GM23338 (cell line): ENCODE measurements at regions not wholly inside any gene's neighbourhood (a gene's known extent, or its start where the extent isn't known, plus 50 kb on each side); places are given as distances from the start of the nearest gene placed in this dataset.

ENCODE experiments used
- ATAC-seq: fragments of 200-7000 bp; cut with Tn5 transposase; 3 replicates; pipeline ENCODE4 v1.9.1; 2020
- DNase-seq: peaks from one replicate; pipeline ENCODE4 v3.0.0-alpha.2; 2015; ENCODE audit warnings: low spot score
- H2AFZ ChIP-seq: fragments of 200-600 bp; sonication (generic); 2 replicates; pipeline ENCODE4 v1.8.0; 2016; ENCODE audit warnings: antibody characterized with exemption, mild to moderate bottlenecking, moderate library complexity
- H3F3A ChIP-seq: fragments of 200-600 bp; sonication (generic); replicated peaks from 2 replicates; pipeline ENCODE4 v1.8.0; 2017; ENCODE audit warnings: antibody characterized with exemption, mixed run types, low read depth
- H3K27ac ChIP-seq: fragments of 200-600 bp; sonication (generic); 2 replicates; pipeline ENCODE4 v1.6.1; 2016; ENCODE audit warnings: low read depth
- H3K27me3 ChIP-seq: fragments of 200-600 bp; sonication (generic); 2 replicates; pipeline ENCODE4 v1.8.0; 2016; ENCODE audit warnings: mild to moderate bottlenecking, mixed run types, moderate library complexity; ENCODE audit not compliant: insufficient read depth
- H3K36me3 ChIP-seq: fragments of 200-600 bp; sonication (generic); 2 replicates; pipeline ENCODE4 v1.8.0; 2016; ENCODE audit warnings: mild to moderate bottlenecking; ENCODE audit not compliant: insufficient read depth
- H3K4me1 ChIP-seq: fragments of 200-600 bp; sonication (generic); 2 replicates; pipeline ENCODE4 v1.8.0; 2016; ENCODE audit warnings: mild to moderate bottlenecking, moderate library complexity; ENCODE audit not compliant: insufficient read depth
- H3K4me2 ChIP-seq: fragments of 200-600 bp; sonication (generic); 2 replicates; pipeline ENCODE4 v1.7.1; 2017; ENCODE audit warnings: mixed run types
- H3K4me3 ChIP-seq: fragments of 200-600 bp; sonication (generic); 2 replicates; pipeline ENCODE4 v1.6.1; 2016; ENCODE audit warnings: mixed run types
- H3K79me2 ChIP-seq: fragments of 200-600 bp; sonication (generic); replicated peaks from 2 replicates; pipeline ENCODE4 v1.8.0; 2017; ENCODE audit warnings: mild to moderate bottlenecking; ENCODE audit not compliant: insufficient read depth
- H3K9me2 ChIP-seq: fragments of 200-600 bp; sonication (generic); 2 replicates; pipeline ENCODE4 v1.8.0; 2017; ENCODE audit not compliant: insufficient read depth
- H4K20me1 ChIP-seq: fragments of 200-600 bp; sonication (generic); replicated peaks from 2 replicates; pipeline ENCODE4 v1.8.0; 2017; ENCODE audit warnings: mild to moderate bottlenecking; ENCODE audit not compliant: insufficient read depth
- H3K27ac Mint-ChIP-seq: 2 replicates; pipeline ENCODE4 v1.8.0; 2020; ENCODE audit warnings: inconsistent platforms, mild to moderate bottlenecking, moderate library complexity, mixed read lengths
- H3K27me3 Mint-ChIP-seq: 3 replicates; pipeline ENCODE4 v1.8.0; 2022; ENCODE audit warnings: low read depth, mild to moderate bottlenecking, moderate library complexity, mixed read lengths, inconsistent platforms; ENCODE audit not compliant: insufficient read depth, poor library complexity
- H3K36me3 Mint-ChIP-seq: 3 replicates; pipeline ENCODE4 v1.8.0; 2021; ENCODE audit warnings: low read depth, mild to moderate bottlenecking, inconsistent platforms, moderate library complexity, mixed read lengths
- H3K4me1 Mint-ChIP-seq: 3 replicates; pipeline ENCODE4 v1.8.0; 2020; ENCODE audit warnings: mild to moderate bottlenecking, inconsistent platforms, mixed read lengths
- H3K4me3 Mint-ChIP-seq: 3 replicates; pipeline ENCODE4 v1.8.0; 2021; ENCODE audit warnings: moderate library complexity, mild to moderate bottlenecking, inconsistent platforms, mixed read lengths
- H3K9me3 Mint-ChIP-seq: 3 replicates; pipeline ENCODE4 v1.8.0; 2020; ENCODE audit warnings: moderate library complexity, mild to moderate bottlenecking, inconsistent platforms, mixed read lengths
- CREB1 ChIP-seq: fragments of 250-450 bp; sonication (Bioruptor Pico); IDR thresholded peaks from 2 replicates; pipeline ENCODE4 v1.5.0; 2020; ENCODE audit warnings: low read depth, mild to moderate bottlenecking, moderate library complexity
- CTCF ChIP-seq, 2 experiments: fragments of 200-600 bp in 1 of 2; sonication (generic) in 1 of 2; conservative IDR thresholded peaks; 2 replicates each; pipeline versions ENCODE4 v1.5.1 to v1.6.1; 2016 to 2017; ENCODE audit warnings: antibody characterized with exemption in 2 of 2, low read depth in 2 of 2, mild to moderate bottlenecking in 2 of 2, moderate library complexity in 1 of 2
- ETS1 ChIP-seq: IDR thresholded peaks from 2 replicates; pipeline ENCODE4 v1.6.1; 2016; ENCODE audit warnings: antibody characterized with exemption
- EZH2 ChIP-seq: fragments of 200-600 bp; sonication (generic); IDR thresholded peaks from one replicate; pipeline ENCODE4 v1.8.0; 2017; ENCODE audit warnings: antibody characterized with exemption, mild to moderate bottlenecking, low read depth; ENCODE audit not compliant: unreplicated experiment
- EZH2phosphoT487 ChIP-seq: fragments of 200-600 bp; sonication (generic); IDR thresholded peaks from one replicate; pipeline ENCODE4 v1.8.1; 2018; ENCODE audit warnings: antibody characterized with exemption; ENCODE audit not compliant: unreplicated experiment
- JUNB ChIP-seq: IDR thresholded peaks from one replicate; pipeline ENCODE4 v1.6.1; 2016; ENCODE audit warnings: antibody characterized with exemption; ENCODE audit not compliant: unreplicated experiment
- NANOG ChIP-seq: IDR thresholded peaks from 2 replicates; pipeline ENCODE4 v1.6.1; 2016; ENCODE audit warnings: antibody characterized with exemption, borderline replicate concordance
- POLR2AphosphoS5 ChIP-seq: IDR thresholded peaks from 2 replicates; pipeline ENCODE4 v1.6.1; 2016; ENCODE audit warnings: antibody characterized with exemption, low read depth
- STAT1 ChIP-seq: IDR thresholded peaks from one replicate; pipeline ENCODE4 v1.6.1; 2016; ENCODE audit warnings: antibody characterized with exemption; ENCODE audit not compliant: unreplicated experiment
- ZNF331 ChIP-seq: fragments of 250-450 bp; sonication (Bioruptor Pico); IDR thresholded peaks from 2 replicates; pipeline ENCODE4 v1.5.0; 2020; ENCODE audit warnings: low read depth, mild to moderate bottlenecking, moderate library complexity
- ZNF462 ChIP-seq: fragments of 250-450 bp; sonication (Bioruptor Pico); IDR thresholded peaks from 2 replicates; pipeline ENCODE4 v1.5.0; 2020; ENCODE audit warnings: mild to moderate bottlenecking, moderate library complexity

GRCh38 chr5:63603996-63604395 lies 358.2 kb downstream of the HTR1A start:
- H3K4me1 Mint-ChIP-seq = no peaks in the 10 kb centered on the region
- no peaks in the 10 kb centered on the region for H3K9me2 ChIP-seq
- H3K9me3 Mint-ChIP-seq = peaks cover 4% of the 10 kb centered on the region; the same call in 1 of the 3 replicates
- H3K4me3 ChIP-seq = no peak overlapping the region
- H3K27me3 ChIP-seq = no peaks in the 10 kb centered on the region
- no peak overlapping the region for H3K4me2 ChIP-seq
- H4K20me1 ChIP-seq = no peaks in the 10 kb centered on the region
- no peaks in the 10 kb centered on the region for H3K36me3 Mint-ChIP-seq
- H3K27ac ChIP-seq = no peak overlapping the region
- H3K79me2 ChIP-seq = no peaks in the 10 kb centered on the region
- ATAC-seq (peak; percentile 41; the same call in 2 of the 3 replicates), DNase-seq (peak; percentile 6)
- no peaks in the 10 kb centered on the region for H3F3A ChIP-seq
- H2AFZ ChIP-seq = peak overlapping the region; percentile 2; the same call in 1 of the 2 replicates
- H3K4me3 Mint-ChIP-seq = no peak overlapping the region
- H3K4me1 ChIP-seq = no peaks in the 10 kb centered on the region
- TF ChIP-seq NANOG (no peak), CTCF (conservative IDR thresholded peaks at IDR 0.05; ENCODE audit: low read depth in 2 of 2) (peak in 1 of 2 experiments; percentile 26; a peak in 1 of 4 replicates)
- H3K27ac Mint-ChIP-seq = no peak overlapping the region
- H3K27me3 Mint-ChIP-seq = no peaks in the 10 kb centered on the region
- H3K36me3 ChIP-seq = no peaks in the 10 kb centered on the region

- Histone ChIP-seq H2AFZ (no peak overlapping the region), H3K9me2 (no peaks in the 10 kb centered on the region), H3K27me3 (no peaks in the 10 kb centered on the region), H3K79me2 (no peaks in the 10 kb centered on the region), H3K27ac (no peak overlapping the region), H3F3A (no peaks in the 10 kb centered on the region), H3K4me3 (no peak overlapping the region), H4K20me1 (no peaks in the 10 kb centered on the region), H3K4me2 (no peak overlapping the region), H3K4me1 (no peaks in the 10 kb centered on the region), H3K36me3 (no peaks in the 10 kb centered on the region)
- ATAC-seq (no peak), DNase-seq (no peak)
- no peaks in the 10 kb centered on the region for H3K4me1 Mint-ChIP-seq
- no peaks in the 10 kb centered on the region for H3K36me3 Mint-ChIP-seq
- H3K27me3 Mint-ChIP-seq = no peaks in the 10 kb centered on the region
- no peak overlapping the region for H3K4me3 Mint-ChIP-seq
- H3K9me3 Mint-ChIP-seq = peaks cover 4% of the 10 kb centered on the region; the same call in 1 of the 3 replicates
- H3K27ac Mint-ChIP-seq = no peak overlapping the region
- TF ChIP-seq CTCF (conservative IDR thresholded peaks at IDR 0.05; ENCODE audit: low read depth in 2 of 2) (no peak), ZNF331 (CRISPR knock-in tag) (no peak), NANOG (no peak), EZH2 (no peak), ETS1 (no peak), POLR2AphosphoS5 (no peak), JUNB (no peak), STAT1 (no peak), CREB1 (CRISPR knock-in tag) (no peak), ZNF462 (CRISPR knock-in tag) (no peak), EZH2phosphoT487 (no peak)
Measured at GRCh38 chr5:63602971-63603370, 359.3 kb downstream of the HTR1A start.
